Spleen (tissue), 7 donors: ENCODE measurements at regions not wholly inside any gene's neighbourhood (a gene's known extent, or its start where the extent isn't known, plus 50 kb on each side); places are given as distances from the start of the nearest gene placed in this dataset.

ENCODE experiments used
- POLR2A ChIP-seq, 3 donors: fragments of 450-650 bp; IDR thresholded peaks; one replicate each; pipeline ENCODE4 v1.5.1; 2017; ENCODE audit warnings: antibody characterized with exemption in 3 of 3, mild to moderate bottlenecking in 1 of 3
- TF ChIP-seq, protein P1 (sequence below), 11 experiments: fragments of 200-600 bp in 7 of 11; fragments of 450-650 bp in 4 of 11; sonication (generic) in 4 of 11; IDR thresholded peaks in 8 of 11; conservative IDR thresholded peaks in 3 of 11; 1 replicate in 7 of 11; 2 replicates in 4 of 11; pipeline versions ENCODE4 v1.4.0 to v1.8.0; 2016 to 2021; ENCODE audit warnings: antibody characterized with exemption in 11 of 11, inconsistent platforms in 4 of 11, mild to moderate bottlenecking in 1 of 11
- donor health status: DM: no; HTN: no; CAD: no; lungs with moderate emphysema.
- donor health status: DM: no; HTN: no; CAD: no.
- donor health status: DM: no; HTN: no; CAD: no.

DNA sequence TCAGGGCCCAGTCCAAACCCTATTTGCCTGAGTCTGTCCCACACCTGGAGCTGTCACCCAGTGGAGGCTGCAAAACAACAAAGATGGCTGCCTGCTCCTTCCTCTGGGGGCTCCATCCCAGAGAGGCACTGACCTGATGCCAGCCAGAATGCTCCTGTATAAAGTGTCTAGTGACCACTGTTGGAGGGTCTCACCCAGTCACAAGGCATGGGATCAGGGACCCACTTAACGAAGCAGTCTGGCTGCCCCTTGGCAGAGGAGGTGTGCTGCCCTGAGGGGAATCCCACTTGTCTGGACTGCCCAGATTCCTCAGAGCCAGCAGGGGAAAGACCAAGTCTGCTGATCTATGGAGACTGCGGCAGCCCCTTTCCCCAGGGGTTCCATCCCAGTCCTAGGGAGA lies 241.6 kb downstream of the CDH26 start:
- TF ChIP-seq, protein P1, sequence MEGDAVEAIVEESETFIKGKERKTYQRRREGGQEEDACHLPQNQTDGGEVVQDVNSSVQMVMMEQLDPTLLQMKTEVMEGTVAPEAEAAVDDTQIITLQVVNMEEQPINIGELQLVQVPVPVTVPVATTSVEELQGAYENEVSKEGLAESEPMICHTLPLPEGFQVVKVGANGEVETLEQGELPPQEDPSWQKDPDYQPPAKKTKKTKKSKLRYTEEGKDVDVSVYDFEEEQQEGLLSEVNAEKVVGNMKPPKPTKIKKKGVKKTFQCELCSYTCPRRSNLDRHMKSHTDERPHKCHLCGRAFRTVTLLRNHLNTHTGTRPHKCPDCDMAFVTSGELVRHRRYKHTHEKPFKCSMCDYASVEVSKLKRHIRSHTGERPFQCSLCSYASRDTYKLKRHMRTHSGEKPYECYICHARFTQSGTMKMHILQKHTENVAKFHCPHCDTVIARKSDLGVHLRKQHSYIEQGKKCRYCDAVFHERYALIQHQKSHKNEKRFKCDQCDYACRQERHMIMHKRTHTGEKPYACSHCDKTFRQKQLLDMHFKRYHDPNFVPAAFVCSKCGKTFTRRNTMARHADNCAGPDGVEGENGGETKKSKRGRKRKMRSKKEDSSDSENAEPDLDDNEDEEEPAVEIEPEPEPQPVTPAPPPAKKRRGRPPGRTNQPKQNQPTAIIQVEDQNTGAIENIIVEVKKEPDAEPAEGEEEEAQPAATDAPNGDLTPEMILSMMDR (IDR thresholded peaks at IDR 0.05 in 8 of 11, conservative IDR thresholded peaks at IDR 0.05 in 3 of 11), result no peak
- no peak for TF ChIP-seq POLR2A (IDR thresholded peaks at IDR 0.05)
